DOHH2 (cell line): ENCODE measurements at regions not wholly inside any gene's neighbourhood (a gene's known extent, or its start where the extent isn't known, plus 50 kb on each side); places are given as distances from the start of the nearest gene placed in this dataset.

Experiments used
- H3F3A ChIP-seq: fragments of 200-600 bp; sonication (generic), shearing (Covaris generic); 2 replicates; pipeline ENCODE4 v1.6.0; 2016; ENCODE audit warnings: antibody characterized with exemption, mild to moderate bottlenecking; ENCODE audit not compliant: control insufficient read depth, insufficient read depth
- H3K27ac ChIP-seq: fragments of 200-600 bp; sonication (generic); 2 replicates; pipeline ENCODE4 v1.5.1; 2014; ENCODE audit warnings: low read depth, mild to moderate bottlenecking, low read length, moderate library complexity
- H3K27me3 ChIP-seq: fragments of 200-600 bp; sonication (generic); 2 replicates; pipeline ENCODE4 v1.6.1; 2014; ENCODE audit warnings: mild to moderate bottlenecking, low read length, mixed read lengths; ENCODE audit not compliant: control insufficient read depth
- H3K36me3 ChIP-seq: fragments of 200-600 bp; sonication (generic); 2 replicates; pipeline ENCODE4 v1.6.1; 2014; ENCODE audit warnings: mild to moderate bottlenecking, low read length, moderate library complexity, mixed read lengths; ENCODE audit not compliant: control insufficient read depth
- H3K4me1 ChIP-seq: fragments of 200-600 bp; sonication (generic); 2 replicates; pipeline ENCODE4 v1.6.1; 2014; ENCODE audit warnings: mild to moderate bottlenecking, low read length, mixed read lengths; ENCODE audit not compliant: control insufficient read depth
- H3K4me2 ChIP-seq: fragments of 200-600 bp; sonication (generic); 2 replicates; pipeline ENCODE4 v1.6.0; 2014; ENCODE audit warnings: mild to moderate bottlenecking, low read length, moderate library complexity
- H3K4me3 ChIP-seq: fragments of 200-600 bp; sonication (generic); 2 replicates; pipeline ENCODE4 v1.5.1; 2014; ENCODE audit warnings: mild to moderate bottlenecking, low read length, mixed read lengths
- H3K79me2 ChIP-seq: fragments of 200-600 bp; sonication (generic); 2 replicates; pipeline ENCODE4 v1.6.1; 2014; ENCODE audit warnings: mild to moderate bottlenecking, low read length, mixed read lengths; ENCODE audit not compliant: control insufficient read depth
- H3K9me2 ChIP-seq: fragments of 200-600 bp; sonication (generic); replicated peaks from 2 replicates; pipeline ENCODE4 v1.6.1; 2014; ENCODE audit warnings: mild to moderate bottlenecking, low read length, mixed read lengths; ENCODE audit not compliant: control insufficient read depth
- H3K9me3 ChIP-seq: fragments of 200-600 bp; sonication (generic); 2 replicates; pipeline ENCODE4 v1.6.1; 2014; ENCODE audit warnings: antibody characterized with exemption, low read length, mixed read lengths; ENCODE audit not compliant: control insufficient read depth, insufficient read depth
- H4K20me1 ChIP-seq: fragments of 200-600 bp; sonication (generic); 2 replicates; pipeline ENCODE4 v1.6.0; 2014; ENCODE audit warnings: low read depth, mild to moderate bottlenecking, antibody characterized with exemption, low read length, moderate library complexity; ENCODE audit not compliant: control insufficient read depth, insufficient read depth
- CTCF ChIP-seq: fragments of 200-600 bp; sonication (generic); IDR thresholded peaks from one replicate; pipeline ENCODE4 v1.5.1; 2014; ENCODE audit warnings: antibody characterized with exemption, mild to moderate bottlenecking, low read depth, low read length; ENCODE audit not compliant: poor library complexity, severe bottlenecking
- EZH2phosphoT487 ChIP-seq: fragments of 200-600 bp; sonication (generic); IDR thresholded peaks from 2 replicates; pipeline ENCODE4 v1.6.1; 2017; ENCODE audit warnings: borderline replicate concordance, mild to moderate bottlenecking, antibody characterized with exemption, low read length, moderate library complexity, mixed read lengths

- no peaks in the 10 kb centered on the region for H3F3A ChIP-seq
- no peaks in the 10 kb centered on the region for H3K27me3 ChIP-seq
- H3K4me1 ChIP-seq: peaks cover 19% of the 10 kb centered on the region
- no peak overlapping the region for H3K27ac ChIP-seq
- H3K9me2 ChIP-seq: no peaks in the 10 kb centered on the region
- H3K36me3 ChIP-seq: no peaks in the 10 kb centered on the region
- no peak overlapping the region for H3K4me2 ChIP-seq
- TF ChIP-seq EZH2phosphoT487: no peak
- no peaks in the 10 kb centered on the region for H4K20me1 ChIP-seq
- H3K9me3 ChIP-seq: no peaks in the 10 kb centered on the region
- no peak overlapping the region for H3K4me3 ChIP-seq
- no peaks in the 10 kb centered on the region for H3K79me2 ChIP-seq
These were observed 312.6 kb downstream of the SFMBT2 start for GRCh38 chr10:7098160-7098762.

- no peaks in the 10 kb centered on the region for H3K9me3 ChIP-seq
- H3K36me3 ChIP-seq: no peaks in the 10 kb centered on the region
- no peak for TF ChIP-seq EZH2phosphoT487
- no peak for TF ChIP-seq CTCF
- no peaks in the 10 kb centered on the region for H4K20me1 ChIP-seq
- no peak overlapping the region for H3K4me2 ChIP-seq
- no peak overlapping the region for H3K27ac ChIP-seq
- no peak overlapping the region for H3K4me3 ChIP-seq
- no peaks in the 10 kb centered on the region for H3K4me1 ChIP-seq
- H3F3A ChIP-seq: no peaks in the 10 kb centered on the region
- no peaks in the 10 kb centered on the region for H3K27me3 ChIP-seq
- no peaks in the 10 kb centered on the region for H3K79me2 ChIP-seq
- H3K9me2 ChIP-seq: no peaks in the 10 kb centered on the region
These were observed 316.1 kb downstream of the SFMBT2 start for GRCh38 chr10:7094781-7095180.

GRCh38 chr10:7093368-7093767, 317.5 kb downstream of the SFMBT2 start:
- no peaks in the 10 kb centered on the region for H3K9me3 ChIP-seq
- H3K4me3 ChIP-seq: no peak overlapping the region
- H3K36me3 ChIP-seq: no peaks in the 10 kb centered on the region
- TF ChIP-seq EZH2phosphoT487 (no peak), CTCF (no peak)
- H3K4me1 ChIP-seq: no peaks in the 10 kb centered on the region
- no peak overlapping the region for H3K4me2 ChIP-seq
- no peaks in the 10 kb centered on the region for H4K20me1 ChIP-seq
- no peaks in the 10 kb centered on the region for H3K27me3 ChIP-seq
- H3F3A ChIP-seq: no peaks in the 10 kb centered on the region
- H3K79me2 ChIP-seq: no peaks in the 10 kb centered on the region
- no peak overlapping the region for H3K27ac ChIP-seq
- H3K9me2 ChIP-seq: no peaks in the 10 kb centered on the region

GRCh38 chr10:7092603-7093002, 318.2 kb downstream of the SFMBT2 start:
- H3K27ac ChIP-seq: no peak overlapping the region
- H3K79me2 ChIP-seq: no peaks in the 10 kb centered on the region
- H3K9me2 ChIP-seq: no peaks in the 10 kb centered on the region
- no peaks in the 10 kb centered on the region for H3K9me3 ChIP-seq
- H3K4me3 ChIP-seq: no peak overlapping the region
- H3K36me3 ChIP-seq: no peaks in the 10 kb centered on the region
- no peaks in the 10 kb centered on the region for H3K27me3 ChIP-seq
- no peak for TF ChIP-seq CTCF
- no peak for TF ChIP-seq EZH2phosphoT487
- H3K4me1 ChIP-seq: no peaks in the 10 kb centered on the region
- H3F3A ChIP-seq: no peaks in the 10 kb centered on the region
- H3K4me2 ChIP-seq: no peak overlapping the region
- no peaks in the 10 kb centered on the region for H4K20me1 ChIP-seq
